Pulmonary artery endothelial cell (primary cell): ENCODE measurements at regions not wholly inside any gene's neighbourhood (a gene's known extent, or its start where the extent isn't known, plus 50 kb on each side); places are given as distances from the start of the nearest gene placed in this dataset.

ENCODE experiments used
- DNase-seq: peaks from one replicate; pipeline ENCODE4 v3.0.0-alpha.2; 2011; ENCODE audit warnings: low read depth, low spot score

DNA sequence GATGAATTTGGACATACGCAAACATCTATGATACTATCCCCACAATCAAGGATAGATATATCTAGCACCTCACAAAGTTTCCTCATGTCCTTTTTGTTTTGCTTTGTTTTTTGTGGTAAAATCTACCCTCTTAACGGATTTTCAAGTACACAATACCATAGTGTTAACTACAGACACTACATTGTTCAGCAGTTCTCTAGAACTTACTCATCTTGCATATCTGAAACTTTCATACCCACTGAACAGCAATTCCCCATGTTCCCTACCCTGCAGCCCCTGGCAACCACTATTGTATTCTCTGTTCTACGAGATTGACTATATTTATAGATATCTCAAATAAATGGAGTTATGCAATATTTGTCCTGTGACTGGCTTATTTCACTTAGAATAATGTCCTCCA, 58.1 kb upstream of the TJP1 start:
- DNase-seq, result no peak

DNA sequence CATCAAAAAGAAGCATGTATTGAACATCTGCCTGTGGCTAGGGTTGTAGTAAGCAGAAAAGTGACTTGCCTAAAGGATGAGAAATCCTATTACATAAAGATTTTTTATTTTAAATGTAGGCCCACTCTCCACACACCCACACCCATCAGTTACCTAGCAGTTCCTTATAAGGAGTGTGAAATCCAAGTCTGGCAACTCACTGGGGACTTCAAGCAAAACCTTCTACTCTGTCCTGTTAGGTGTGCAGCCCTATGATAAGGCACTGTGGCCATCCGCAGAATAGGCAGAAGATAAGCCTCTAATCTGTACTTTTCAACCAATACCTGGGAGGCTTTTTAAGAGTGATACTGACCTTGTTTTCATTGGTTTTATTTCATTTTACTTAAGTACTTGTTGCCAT, 52.7 kb upstream of the TJP1 start:
- no peak for DNase-seq

DNA sequence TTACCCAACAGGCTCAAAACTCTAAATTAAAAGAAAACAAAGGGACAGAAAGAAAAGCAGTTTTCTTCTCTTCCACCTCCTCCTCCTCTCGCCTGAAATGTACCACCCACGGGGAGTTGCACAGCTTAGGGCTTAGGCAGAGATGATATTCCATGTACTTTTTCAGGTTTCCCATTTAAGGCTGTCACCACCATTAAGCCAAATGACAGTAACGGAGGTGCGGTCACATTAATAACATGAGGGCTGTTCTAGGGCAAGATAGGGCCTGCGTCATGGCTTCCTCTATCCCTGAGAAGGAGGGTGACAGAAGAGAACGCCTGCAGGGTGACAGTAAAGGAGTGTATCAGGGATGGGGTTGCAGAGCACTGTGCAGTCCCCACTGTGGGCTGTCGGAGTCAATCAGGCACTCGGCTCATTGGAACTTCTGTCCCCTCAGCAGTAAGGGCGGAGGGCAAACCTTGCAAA, 51.7 kb upstream of the TJP1 start:
- DNase-seq, result no peak

DNA sequence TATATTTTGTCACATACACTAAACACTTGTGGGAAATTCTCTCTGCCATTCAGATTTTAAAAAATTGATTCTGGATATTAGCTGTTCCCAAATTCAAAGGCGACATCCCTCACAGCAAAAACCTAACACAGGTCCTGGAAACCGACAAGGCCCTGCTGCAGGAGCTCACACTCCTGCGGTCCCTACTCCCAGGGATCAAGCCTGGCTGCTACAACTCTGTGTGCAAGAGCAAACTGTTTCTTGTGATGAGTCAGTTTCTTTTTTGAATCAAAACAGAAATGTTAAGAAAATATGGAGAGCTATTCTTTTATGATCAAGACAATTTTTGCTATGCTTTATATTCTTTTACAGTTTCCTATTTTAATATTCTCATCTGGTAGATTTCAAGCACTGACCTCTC, 51.0 kb upstream of the TJP1 start:
- no peak for DNase-seq

DNA sequence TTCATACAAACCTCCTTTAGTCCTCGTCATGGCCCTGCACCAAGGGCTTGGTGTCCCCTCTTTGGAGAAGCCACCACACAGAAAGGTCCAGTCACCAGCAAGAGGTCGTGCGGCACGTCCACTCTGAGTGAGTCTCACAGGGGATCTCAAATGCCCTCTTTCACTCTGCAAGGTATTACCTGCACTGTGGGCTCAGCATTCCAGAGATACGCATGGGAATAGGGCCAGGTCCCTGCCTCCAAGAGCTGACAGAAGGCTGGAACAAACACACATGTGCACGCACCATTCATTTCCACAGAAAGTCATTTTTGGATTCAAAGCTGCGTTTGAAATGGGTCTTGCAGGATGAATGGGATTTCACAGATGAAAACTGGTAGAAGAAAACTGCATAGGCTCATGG, 50.4 kb upstream of the TJP1 start:
- DNase-seq, result no peak
